NCI-H146 treated with DMSO at 0.1 percent for 48 hours (cell line): ENCODE measurements at regions not wholly inside any gene's neighbourhood (a gene's known extent, or its start where the extent isn't known, plus 50 kb on each side); places are given as distances from the start of the nearest gene placed in this dataset.

Experiments used
- DNase-seq: peaks from one replicate; lab custom pipeline; 2025; ENCODE audit not compliant: unreplicated experiment; lab: John Stamatoyannopoulos, UW

DNA sequence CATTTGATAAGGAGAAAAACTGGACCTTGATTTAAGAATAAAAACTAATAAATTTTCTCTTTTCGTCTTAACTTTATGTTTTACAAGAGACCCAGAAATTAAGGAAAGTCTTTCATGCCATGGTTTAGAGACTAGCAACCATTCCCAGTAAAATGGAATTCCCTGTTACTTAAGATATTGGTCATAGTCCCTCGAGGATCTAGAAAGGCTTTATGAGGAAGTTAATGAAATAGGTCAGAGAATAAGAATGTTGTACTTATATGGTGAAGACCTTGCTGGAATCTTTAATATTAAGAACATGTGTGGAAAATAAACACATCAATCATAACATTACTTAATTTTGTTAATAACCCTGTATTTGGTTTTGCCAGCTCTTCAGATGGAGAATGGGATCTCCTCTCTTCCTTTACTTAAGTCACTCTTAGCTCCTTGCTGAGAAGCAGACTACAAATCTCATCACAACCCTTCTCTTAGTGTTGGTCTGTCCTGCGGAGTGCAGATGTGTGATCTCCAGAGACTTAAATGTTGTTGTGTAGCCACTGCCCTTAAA lies 382.9 kb downstream of the QKI start:
- no peak for DNase-seq

DNA sequence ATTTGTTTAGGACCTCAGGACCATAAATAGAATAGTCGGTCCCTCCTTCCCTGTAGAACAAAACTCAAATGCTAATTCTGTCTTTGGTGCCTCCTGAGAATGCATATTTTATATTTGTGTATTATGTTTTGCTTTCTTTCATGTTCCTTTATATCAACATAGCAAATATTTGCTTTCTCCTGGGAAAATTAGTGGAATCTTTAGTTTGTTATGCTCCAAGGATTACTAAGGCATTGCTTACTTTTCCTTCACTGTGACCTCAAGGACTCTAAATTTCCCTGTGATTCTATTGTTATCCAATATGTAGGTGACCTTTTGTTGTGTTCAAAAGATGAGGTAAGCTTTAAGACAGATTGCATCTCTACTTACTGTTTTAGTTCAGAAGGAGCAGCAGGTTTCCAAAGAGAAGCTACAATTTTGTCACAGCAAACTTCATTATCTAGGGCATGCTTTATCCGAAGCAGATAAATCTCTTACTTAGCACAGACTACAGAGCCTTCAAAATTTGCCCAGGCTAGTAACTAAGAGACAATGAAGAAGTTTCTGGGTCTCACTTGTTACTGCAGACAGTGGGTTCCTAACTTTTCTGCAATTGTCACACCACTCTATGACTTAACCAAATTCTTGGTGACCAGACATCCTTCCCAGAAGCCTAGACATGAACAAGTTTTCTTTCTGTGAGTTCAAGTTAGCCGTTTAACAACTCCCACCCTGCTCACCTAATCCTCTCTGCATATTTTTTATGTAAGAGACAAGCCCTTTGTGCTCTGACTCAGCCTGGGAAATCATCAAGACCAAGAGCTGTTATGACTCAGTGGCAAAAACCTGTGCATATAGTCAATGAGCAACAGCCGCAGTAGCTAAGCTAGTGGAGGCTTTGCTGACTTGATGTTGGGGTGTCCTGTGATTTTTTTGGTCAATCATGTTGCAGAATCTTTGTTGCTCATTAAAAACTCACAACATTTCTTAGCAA lies 378.8 kb downstream of the QKI start:
- DNase-seq, result no peak

GRCh38 chr6:163790266-163790840 lies 375.8 kb downstream of the QKI start:
- DNase-seq, result no peak

DNA sequence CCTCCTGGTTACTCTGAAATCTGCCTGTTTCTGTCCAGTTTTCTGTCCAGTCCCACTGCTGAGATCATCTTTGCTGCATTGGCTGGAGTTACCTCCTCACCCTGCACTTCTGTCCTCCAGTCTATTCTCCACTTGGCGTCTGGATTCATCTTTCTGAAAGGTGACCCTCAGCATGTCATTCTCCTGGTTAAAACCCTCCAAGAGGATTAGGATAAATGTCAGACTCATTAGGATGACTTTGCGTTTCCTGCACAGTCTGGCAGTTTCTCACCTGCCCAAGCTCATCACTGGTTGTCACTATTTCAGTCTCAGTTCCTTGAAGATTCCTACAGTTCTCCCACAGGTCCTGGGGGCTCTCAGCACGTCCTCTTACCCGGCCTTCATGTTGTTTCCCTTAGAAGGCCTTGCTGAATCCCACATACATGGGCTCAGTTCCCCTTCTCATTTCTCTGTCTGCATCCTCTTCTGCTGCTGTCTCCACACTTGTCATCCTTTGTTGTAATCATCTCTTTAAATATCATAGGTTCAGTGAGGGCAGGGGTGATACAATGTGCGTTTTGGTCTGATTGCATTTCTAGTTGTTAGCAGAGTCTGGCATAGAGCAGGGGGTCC lies 374.8 kb downstream of the QKI start:
- no peak for DNase-seq

- DNase-seq, result no peak
Observed at GRCh38 chr6:163786995-163787671, 372.6 kb downstream of the QKI start.

DNA sequence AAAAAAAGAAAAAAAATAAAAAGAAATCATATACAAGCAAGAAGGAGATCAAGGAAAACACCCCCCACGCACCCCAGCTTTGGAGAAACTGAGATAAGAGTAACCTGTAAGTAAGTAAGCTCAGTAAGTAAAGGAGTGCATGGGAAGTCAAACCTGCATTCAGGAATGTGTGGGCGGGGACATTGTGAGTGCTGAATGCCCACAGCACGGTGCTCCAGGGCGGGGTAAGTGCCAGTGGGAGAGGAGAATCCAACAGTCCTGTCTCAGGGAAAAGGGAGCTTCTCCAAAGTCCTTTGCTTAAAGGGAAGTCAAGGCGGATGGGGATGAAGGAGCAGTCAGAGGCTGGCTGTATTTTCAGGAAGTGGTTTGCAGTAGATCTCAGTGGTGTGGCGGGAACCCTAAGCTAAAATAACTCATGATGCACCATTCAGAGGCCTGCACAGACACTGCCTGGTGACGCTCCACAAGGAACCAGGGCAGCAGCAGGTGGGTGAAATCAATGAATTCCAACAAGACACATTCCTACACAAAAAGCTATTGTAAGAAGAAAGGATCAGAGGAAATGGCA lies 368.0 kb downstream of the QKI start:
- DNase-seq, result no peak

- peak; percentile 98 for DNase-seq
Observed at GRCh38 chr6:163780994-163781393, 366.5 kb downstream of the QKI start.

GRCh38 chr6:163779727-163780284 lies 365.3 kb downstream of the QKI start:
- DNase-seq, result no peak

- DNase-seq, result no peak
Observed at GRCh38 chr6:163777716-163778115, 363.2 kb downstream of the QKI start.

GRCh38 chr6:163776906-163777686 lies 362.6 kb downstream of the QKI start:
- DNase-seq, result no peak

GRCh38 chr6:163776196-163776905 lies 361.8 kb downstream of the QKI start:
- DNase-seq, result peak; percentile 24

GRCh38 chr6:163775313-163775712 lies 360.8 kb downstream of the QKI start:
- DNase-seq, result peak; percentile 59

DNA sequence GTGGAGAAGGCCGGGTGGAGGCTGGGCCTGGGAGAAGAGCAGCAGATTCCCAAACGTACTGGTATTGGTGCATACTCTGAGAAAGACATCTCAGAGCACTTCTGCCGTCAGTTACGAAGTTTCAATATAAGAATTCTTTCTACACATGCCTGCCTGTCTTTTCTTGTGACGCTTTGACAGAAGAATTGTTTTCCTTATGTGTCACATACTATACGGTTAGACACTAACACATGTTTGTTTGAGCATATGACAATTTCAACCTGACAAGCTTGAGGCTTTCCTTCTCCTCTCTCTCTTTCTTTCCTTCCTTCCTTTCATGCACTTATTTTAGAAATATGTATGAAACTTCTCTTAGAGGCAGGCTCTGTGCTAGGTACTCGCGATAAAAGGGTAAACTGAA lies 360.0 kb downstream of the QKI start:
- DNase-seq, result no peak

DNA sequence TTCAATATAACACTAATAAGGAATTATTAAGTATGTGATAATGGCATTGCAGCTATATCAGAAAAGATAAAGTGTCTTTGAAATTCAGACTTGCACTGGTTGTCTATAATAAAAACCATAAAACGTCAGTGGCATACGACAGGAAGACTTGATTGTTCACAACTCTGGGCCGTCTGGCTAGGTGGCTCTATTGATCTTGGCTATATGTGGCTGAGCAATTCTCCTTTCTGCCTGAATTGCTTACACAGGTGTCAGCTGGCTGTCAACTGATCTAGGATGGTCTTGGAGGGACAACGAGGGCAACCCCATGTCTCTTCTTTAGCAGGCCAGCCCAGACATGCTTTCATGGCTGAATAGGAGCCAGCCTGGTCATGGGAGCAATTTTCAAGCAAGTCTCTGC lies 359.1 kb downstream of the QKI start:
- peak; percentile 99 for DNase-seq

GRCh38 chr6:163772701-163773100 lies 358.2 kb downstream of the QKI start:
- no peak for DNase-seq

DNA sequence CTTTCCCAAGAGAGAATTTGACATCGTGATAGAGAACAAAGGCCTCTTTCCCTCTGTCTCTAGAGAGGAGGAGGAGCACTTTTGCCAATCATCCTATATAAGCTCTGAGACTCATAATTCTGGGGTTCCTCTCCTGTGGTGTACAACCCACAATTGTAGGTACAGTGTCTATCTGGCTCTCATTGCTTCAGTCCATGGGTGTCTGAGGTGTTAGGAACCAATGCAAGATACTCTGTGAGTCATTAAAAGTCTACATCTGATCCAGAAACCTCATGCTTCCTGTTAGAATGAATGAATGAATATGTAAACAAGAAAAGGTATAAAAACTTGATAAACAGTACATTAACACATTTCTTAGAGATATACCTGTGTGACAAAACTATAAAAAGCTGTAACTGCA lies 356.7 kb downstream of the QKI start:
- DNase-seq, result no peak

DNA sequence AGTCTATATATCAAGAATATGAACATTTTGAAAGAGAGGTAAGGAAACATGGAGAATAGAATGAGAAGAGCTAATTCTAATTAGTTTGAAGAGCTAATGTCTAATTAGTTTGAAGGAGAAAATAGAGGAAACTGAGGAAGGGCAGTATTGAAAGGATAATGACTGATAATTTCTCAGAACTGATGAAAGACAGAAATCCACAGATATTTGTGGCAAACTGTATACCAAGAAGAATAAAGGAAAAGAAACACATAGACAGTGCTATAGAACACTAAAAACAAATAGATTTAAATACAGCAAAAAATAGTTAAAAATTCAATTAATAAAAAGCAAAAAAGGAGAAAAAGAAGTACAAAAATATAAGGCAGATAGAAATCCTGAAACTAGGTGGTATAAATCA lies 354.4 kb downstream of the QKI start:
- no peak for DNase-seq

DNA sequence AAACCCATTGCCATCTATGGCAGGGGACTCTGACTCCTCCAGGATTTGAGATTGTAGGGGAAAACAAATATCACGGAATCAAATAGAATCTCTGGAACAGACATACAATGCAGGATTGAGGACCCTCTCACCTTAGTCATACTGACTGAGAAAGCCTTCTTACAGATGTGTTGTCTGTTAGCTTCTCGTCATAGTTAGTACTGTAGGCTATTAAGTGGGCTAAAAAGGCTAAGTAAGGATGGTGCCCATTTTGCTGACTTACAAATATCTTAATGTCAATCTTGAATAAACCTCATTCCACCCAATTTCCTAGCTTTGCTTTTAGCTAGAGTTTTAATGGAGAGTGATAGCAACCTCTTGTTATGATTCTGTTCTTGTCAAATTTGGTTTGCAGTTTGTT lies 352.4 kb downstream of the QKI start:
- no peak for DNase-seq

GRCh38 chr6:163765335-163765734 lies 350.8 kb downstream of the QKI start:
- DNase-seq, result no peak
